K562 (cell line): ENCODE measurements at regions not wholly inside any gene's neighbourhood (a gene's known extent, or its start where the extent isn't known, plus 50 kb on each side); places are given as distances from the start of the nearest gene placed in this dataset.

Experiments
- EP300 ChIP-seq: IDR thresholded peaks from 2 replicates; pipeline ENCODE4 v1.6.1; 2012; ENCODE audit warnings: low read length, improper control_type of control experiment
- KDM1A ChIP-seq, 2 experiments: fragments of 450-650 bp; IDR thresholded peaks; 2 replicates each; pipeline ENCODE4 v1.6.1; 2016; ENCODE audit warnings: mild to moderate bottlenecking in 2 of 2
- POLR2A ChIP-seq: fragments of 450-650 bp; conservative IDR thresholded peaks from 2 replicates; pipeline ENCODE4 v1.6.1; 2016
- SPI1 ChIP-seq: IDR thresholded peaks from 2 replicates; pipeline ENCODE4 v1.6.1; 2011; ENCODE audit warnings: low read depth, low read length, control low read depth, borderline replicate concordance
- TEAD4 ChIP-seq, 2 experiments: sonication (generic) in 1 of 2; formaldehyde crosslinking in 1 of 2; IDR thresholded peaks; 2 replicates each; pipeline versions ENCODE4 v1.6.1 to v1.8.0; 2012 to 2022; ENCODE audit warnings: borderline replicate concordance in 1 of 2, inconsistent platforms in 1 of 2, low read length in 1 of 2, mild to moderate bottlenecking in 1 of 2, missing genetic modification reagents in 1 of 2
- YY1 ChIP-seq, 3 experiments: IDR thresholded peaks; 2 replicates each; pipeline ENCODE4 v1.6.1; 2011; ENCODE audit warnings: low read length in 2 of 3, mild to moderate bottlenecking in 2 of 3, moderate library complexity in 2 of 3, borderline replicate concordance in 1 of 3, control low read depth in 1 of 3, low read depth in 1 of 3; ENCODE audit not compliant: insufficient read depth in 3 of 3, insufficient replicate concordance in 2 of 3, control insufficient read depth in 1 of 3, insufficient read length in 1 of 3; ENCODE audit errors: extremely low read depth in 1 of 3
- TF ChIP-seq, protein P1 (sequence below), 3 experiments: IDR thresholded peaks in 2 of 3; conservative IDR thresholded peaks in 1 of 3; 2 replicates each; pipeline ENCODE4 v1.5.1; 2011 to 2012; ENCODE audit warnings: low read length in 3 of 3, mild to moderate bottlenecking in 3 of 3, control low read depth in 2 of 3, improper control_type of control experiment in 1 of 3, inconsistent platforms in 1 of 3, low read depth in 1 of 3, mixed read lengths in 1 of 3, moderate library complexity in 1 of 3; ENCODE audit not compliant: insufficient read depth in 2 of 3
- TF ChIP-seq, protein P2 (sequence below): sonication (generic); formaldehyde crosslinking; IDR thresholded peaks from 2 replicates; pipeline ENCODE4 v1.8.0; 2022; ENCODE audit warnings: mild to moderate bottlenecking, missing genetic modification reagents, borderline replicate concordance

- TF ChIP-seq, protein P1, sequence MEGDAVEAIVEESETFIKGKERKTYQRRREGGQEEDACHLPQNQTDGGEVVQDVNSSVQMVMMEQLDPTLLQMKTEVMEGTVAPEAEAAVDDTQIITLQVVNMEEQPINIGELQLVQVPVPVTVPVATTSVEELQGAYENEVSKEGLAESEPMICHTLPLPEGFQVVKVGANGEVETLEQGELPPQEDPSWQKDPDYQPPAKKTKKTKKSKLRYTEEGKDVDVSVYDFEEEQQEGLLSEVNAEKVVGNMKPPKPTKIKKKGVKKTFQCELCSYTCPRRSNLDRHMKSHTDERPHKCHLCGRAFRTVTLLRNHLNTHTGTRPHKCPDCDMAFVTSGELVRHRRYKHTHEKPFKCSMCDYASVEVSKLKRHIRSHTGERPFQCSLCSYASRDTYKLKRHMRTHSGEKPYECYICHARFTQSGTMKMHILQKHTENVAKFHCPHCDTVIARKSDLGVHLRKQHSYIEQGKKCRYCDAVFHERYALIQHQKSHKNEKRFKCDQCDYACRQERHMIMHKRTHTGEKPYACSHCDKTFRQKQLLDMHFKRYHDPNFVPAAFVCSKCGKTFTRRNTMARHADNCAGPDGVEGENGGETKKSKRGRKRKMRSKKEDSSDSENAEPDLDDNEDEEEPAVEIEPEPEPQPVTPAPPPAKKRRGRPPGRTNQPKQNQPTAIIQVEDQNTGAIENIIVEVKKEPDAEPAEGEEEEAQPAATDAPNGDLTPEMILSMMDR (IDR thresholded peaks at IDR 0.05 in 2 of 3, conservative IDR thresholded peaks at IDR 0.05 in 1 of 3; ENCODE audit: insufficient read depth in 2 of 3, low read depth in 1 of 3, low read length in 3 of 3): no peak
- TF ChIP-seq KDM1A (IDR thresholded peaks at IDR 0.05): no peak
- TF ChIP-seq SPI1: no peak
- TF ChIP-seq EP300: no peak
- no peak for TF ChIP-seq POLR2A
- TF ChIP-seq TEAD4 (IDR thresholded peaks at IDR 0.05; ENCODE audit: low read length): no peak
- TF ChIP-seq TEAD4 (CRISPR knock-in tag; IDR thresholded peaks at IDR 0.05; ENCODE audit: borderline replicate concordance): no peak
- no peak for TF ChIP-seq YY1 (IDR thresholded peaks at IDR 0.05; ENCODE audit: borderline replicate concordance in 1 of 3, control insufficient read depth in 1 of 3, extremely low read depth in 1 of 3, insufficient read depth in 3 of 3, insufficient read length in 1 of 3, insufficient replicate concordance in 2 of 3, low read depth in 1 of 3, low read length in 2 of 3)
- TF ChIP-seq, protein P2, sequence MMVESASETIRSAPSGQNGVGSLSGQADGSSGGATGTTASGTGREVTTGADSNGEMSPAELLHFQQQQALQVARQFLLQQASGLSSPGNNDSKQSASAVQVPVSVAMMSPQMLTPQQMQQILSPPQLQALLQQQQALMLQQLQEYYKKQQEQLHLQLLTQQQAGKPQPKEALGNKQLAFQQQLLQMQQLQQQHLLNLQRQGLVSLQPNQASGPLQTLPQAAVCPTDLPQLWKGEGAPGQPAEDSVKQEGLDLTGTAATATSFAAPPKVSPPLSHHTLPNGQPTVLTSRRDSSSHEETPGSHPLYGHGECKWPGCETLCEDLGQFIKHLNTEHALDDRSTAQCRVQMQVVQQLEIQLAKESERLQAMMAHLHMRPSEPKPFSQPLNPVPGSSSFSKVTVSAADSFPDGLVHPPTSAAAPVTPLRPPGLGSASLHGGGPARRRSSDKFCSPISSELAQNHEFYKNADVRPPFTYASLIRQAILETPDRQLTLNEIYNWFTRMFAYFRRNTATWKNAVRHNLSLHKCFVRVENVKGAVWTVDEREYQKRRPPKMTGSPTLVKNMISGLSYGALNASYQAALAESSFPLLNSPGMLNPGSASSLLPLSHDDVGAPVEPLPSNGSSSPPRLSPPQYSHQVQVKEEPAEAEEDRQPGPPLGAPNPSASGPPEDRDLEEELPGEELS (CRISPR knock-in tag): no peak
Observed at GRCh38 chr13:34241332-34241731, 423.4 kb downstream of the RFC3 start.
